ENCODE measurements at regions not wholly inside any gene's neighbourhood (a gene's known extent, or its start where the extent isn't known, plus 50 kb on each side); places are given as distances from the start of the nearest gene placed in this dataset.

- TF ChIP-seq CTCF (IDR thresholded peaks at IDR 0.05) (no peak), POLR2A (IDR thresholded peaks at IDR 0.05) (no peak)
Measured at GRCh38 chr3:82568776-82569338, 807.4 kb upstream of the GBE1 start.

Data from upper lobe of left lung (tissue), 4 donors.